Hepatocyte (in vitro differentiated cells): ENCODE measurements at regions not wholly inside any gene's neighbourhood (a gene's known extent, or its start where the extent isn't known, plus 50 kb on each side); places are given as distances from the start of the nearest gene placed in this dataset.

Source experiments
- DNase-seq: peaks from one replicate; pipeline ENCODE4 v3.0.0-alpha.2; 2016; ENCODE audit warnings: low spot score
- H2AFZ ChIP-seq: fragments of 200-600 bp; sonication (generic); 2 replicates; pipeline ENCODE4 v1.6.0; 2016; ENCODE audit warnings: antibody characterized with exemption, mild to moderate bottlenecking
- H3K27ac ChIP-seq: fragments of 200-600 bp; sonication (generic); 2 replicates; pipeline ENCODE4 v1.5.1; 2016; ENCODE audit warnings: mild to moderate bottlenecking
- H3K27me3 ChIP-seq: fragments of 200-600 bp; sonication (generic); 2 replicates; pipeline ENCODE4 v1.6.1; 2016
- H3K36me3 ChIP-seq: fragments of 200-600 bp; sonication (generic); replicated peaks from 2 replicates; pipeline ENCODE4 v1.5.1; 2016; ENCODE audit warnings: low read depth; ENCODE audit not compliant: insufficient read depth
- H3K4me1 ChIP-seq: fragments of 200-600 bp; sonication (generic); 2 replicates; pipeline ENCODE4 v1.5.1; 2016; ENCODE audit warnings: mild to moderate bottlenecking, moderate library complexity; ENCODE audit not compliant: insufficient read depth
- H3K4me2 ChIP-seq: fragments of 200-600 bp; sonication (generic); 2 replicates; pipeline ENCODE4 v1.6.0; 2016
- H3K4me3 ChIP-seq: fragments of 200-600 bp; sonication (generic); 2 replicates; pipeline ENCODE4 v1.5.1; 2016; ENCODE audit warnings: mild to moderate bottlenecking
- H3K79me2 ChIP-seq: fragments of 200-600 bp; sonication (generic); 2 replicates; pipeline ENCODE4 v1.6.0; 2017; ENCODE audit warnings: mild to moderate bottlenecking
- H3K9me2 ChIP-seq: fragments of 200-600 bp; sonication (generic); replicated peaks from 2 replicates; pipeline ENCODE4 v1.6.0; 2017; ENCODE audit warnings: mild to moderate bottlenecking; ENCODE audit not compliant: insufficient read depth
- H3K9me3 ChIP-seq: fragments of 200-600 bp; sonication (generic); 2 replicates; pipeline ENCODE4 v1.5.1; 2016; ENCODE audit warnings: low read depth, mild to moderate bottlenecking
- H4K20me1 ChIP-seq: fragments of 200-600 bp; sonication (generic); 2 replicates; pipeline ENCODE4 v1.6.0; 2016; ENCODE audit warnings: mild to moderate bottlenecking; ENCODE audit not compliant: insufficient read depth, poor library complexity, severe bottlenecking
- CTCF ChIP-seq: fragments of 200-600 bp; sonication (generic); IDR thresholded peaks from 2 replicates; pipeline ENCODE4 v1.5.1; 2016; ENCODE audit warnings: antibody characterized with exemption, mild to moderate bottlenecking; ENCODE audit not compliant: poor library complexity
- EZH2 ChIP-seq: fragments of 200-600 bp; sonication (generic); IDR thresholded peaks from 2 replicates; pipeline ENCODE4 v1.6.1; 2016; ENCODE audit warnings: antibody characterized with exemption, mild to moderate bottlenecking, borderline replicate concordance
- EZH2phosphoT487 ChIP-seq: fragments of 200-600 bp; sonication (generic); IDR thresholded peaks from one replicate; pipeline ENCODE4 v1.6.1; 2018; ENCODE audit warnings: antibody characterized with exemption, mild to moderate bottlenecking, low read depth, moderate library complexity; ENCODE audit not compliant: unreplicated experiment, severe bottlenecking
- WGBS: methylation state at CpG from one replicate; pipeline ENCODE4 v1.1.6; 2016; ENCODE audit warnings: low lambda C conversion rate; ENCODE audit errors: missing lambda C conversion rate; 5-methylcytosine and 5-hydroxymethylcytosine counted together

GRCh38 chr1:72942008-72942407 lies 659.7 kb upstream of the NEGR1 start:
- Histone ChIP-seq H3K9me3 (no peaks in the 10 kb centered on the region), H3K27ac (no peak overlapping the region), H3K9me2 (no peaks in the 10 kb centered on the region), H3K27me3 (no peaks in the 10 kb centered on the region), H3K4me2 (no peak overlapping the region), H3K79me2 (no peaks in the 10 kb centered on the region), H3K36me3 (no peaks in the 10 kb centered on the region), H4K20me1 (no peaks in the 10 kb centered on the region), H3K4me3 (no peak overlapping the region), H3K4me1 (no peaks in the 10 kb centered on the region), H2AFZ (no peak overlapping the region)
- no peak for DNase-seq
- WGBS: 68% methylated on average over 2 of the region's 2 CpGs
- TF ChIP-seq EZH2: no peak
- no peak for TF ChIP-seq EZH2phosphoT487
- TF ChIP-seq CTCF: no peak

DNA sequence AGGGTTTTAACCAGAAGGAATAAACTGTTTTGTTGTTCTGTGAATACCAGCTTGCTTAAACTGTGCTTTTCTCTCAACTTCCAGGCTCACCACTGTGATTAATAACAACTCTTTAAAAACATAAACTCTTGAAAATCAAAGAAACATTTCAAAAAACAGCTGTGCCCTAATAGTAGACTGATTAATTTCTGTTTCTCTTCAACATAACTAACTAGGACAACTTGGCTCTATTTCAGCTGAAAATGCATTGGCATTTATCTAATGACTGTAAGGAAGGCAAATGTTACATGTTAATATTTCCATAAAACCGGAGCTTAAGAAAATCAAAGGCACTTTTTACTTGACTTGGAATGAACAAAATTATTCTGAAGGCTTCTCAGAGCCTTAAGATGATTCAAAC lies 656.1 kb upstream of the NEGR1 start:
- 54% methylated on average over 1 of the region's 1 CpG for WGBS
- Histone ChIP-seq H3K4me1 (no peaks in the 10 kb centered on the region), H4K20me1 (no peaks in the 10 kb centered on the region), H2AFZ (no peak overlapping the region), H3K27ac (no peak overlapping the region), H3K4me2 (no peak overlapping the region), H3K79me2 (no peaks in the 10 kb centered on the region), H3K9me2 (no peaks in the 10 kb centered on the region), H3K36me3 (no peaks in the 10 kb centered on the region), H3K9me3 (no peaks in the 10 kb centered on the region), H3K27me3 (no peaks in the 10 kb centered on the region), H3K4me3 (no peak overlapping the region)
- TF ChIP-seq EZH2: no peak
- no peak for TF ChIP-seq CTCF
- no peak for TF ChIP-seq EZH2phosphoT487
- DNase-seq: no peak

- Histone ChIP-seq H3K9me3 (no peaks in the 10 kb centered on the region), H4K20me1 (no peaks in the 10 kb centered on the region), H3K4me1 (no peaks in the 10 kb centered on the region), H3K36me3 (no peaks in the 10 kb centered on the region), H3K4me2 (no peak overlapping the region), H3K4me3 (no peak overlapping the region), H3K27me3 (no peaks in the 10 kb centered on the region), H3K27ac (no peak overlapping the region), H3K9me2 (no peaks in the 10 kb centered on the region), H2AFZ (no peak overlapping the region), H3K79me2 (no peaks in the 10 kb centered on the region)
- WGBS: 60% methylated on average over 1 of the region's 1 CpG
- no peak for DNase-seq
- TF ChIP-seq EZH2phosphoT487: no peak
- TF ChIP-seq EZH2: no peak
- TF ChIP-seq CTCF: no peak
Measured at GRCh38 chr1:72937905-72938304, 655.6 kb upstream of the NEGR1 start.

GRCh38 chr1:72936942-72937341 lies 654.6 kb upstream of the NEGR1 start:
- H3K4me2 ChIP-seq: no peak overlapping the region
- H3K9me3 ChIP-seq: no peaks in the 10 kb centered on the region
- no peaks in the 10 kb centered on the region for H3K79me2 ChIP-seq
- no peaks in the 10 kb centered on the region for H3K9me2 ChIP-seq
- no peak overlapping the region for H3K4me3 ChIP-seq
- no peaks in the 10 kb centered on the region for H3K27me3 ChIP-seq
- H3K4me1 ChIP-seq: no peaks in the 10 kb centered on the region
- no peak overlapping the region for H3K27ac ChIP-seq
- no peaks in the 10 kb centered on the region for H3K36me3 ChIP-seq
- no peak overlapping the region for H2AFZ ChIP-seq
- 75% methylated on average over 8 of the region's 8 CpGs for WGBS
- TF ChIP-seq CTCF (no peak), EZH2phosphoT487 (no peak)
- no peak for DNase-seq
- H4K20me1 ChIP-seq: no peaks in the 10 kb centered on the region
